SK-N-SH treated with all-trans-retinoic acid at 6 μM for 48 hours (cell line): ENCODE measurements at regions not wholly inside any gene's neighbourhood (a gene's known extent, or its start where the extent isn't known, plus 50 kb on each side); places are given as distances from the start of the nearest gene placed in this dataset.

Experiments used
- ARNTL ChIP-seq: fragments of 450-650 bp; formaldehyde crosslinking; IDR thresholded peaks from 2 replicates; pipeline ENCODE4 v1.5.0; 2020; ENCODE audit warnings: low read depth, mild to moderate bottlenecking, moderate library complexity, borderline replicate concordance
- BACH2 ChIP-seq: fragments of 250-450 bp; sonication (Bioruptor Pico); IDR thresholded peaks from 2 replicates; pipeline ENCODE4 v1.9.0; 2021; ENCODE audit warnings: mild to moderate bottlenecking, borderline replicate concordance
- OSR1 ChIP-seq: fragments of 250-450 bp; sonication (Bioruptor Pico); IDR thresholded peaks from 2 replicates; pipeline ENCODE4 v1.8.0; 2022; ENCODE audit warnings: moderate library complexity, mild to moderate bottlenecking, inconsistent platforms
- TOX ChIP-seq: fragments of 250-450 bp; sonication (Bioruptor Pico); IDR thresholded peaks from 2 replicates; pipeline ENCODE4 v1.8.0; 2021; ENCODE audit warnings: mild to moderate bottlenecking, moderate library complexity, borderline replicate concordance
- ZFP3 ChIP-seq: fragments of 250-450 bp; sonication (Bioruptor Pico); IDR thresholded peaks from 2 replicates; pipeline ENCODE4 v1.5.0; 2020; ENCODE audit warnings: mild to moderate bottlenecking, moderate library complexity
- ZFP30 ChIP-seq: fragments of 450-650 bp; formaldehyde crosslinking; IDR thresholded peaks from 2 replicates; pipeline ENCODE4 v1.5.0; 2022; ENCODE audit warnings: mild to moderate bottlenecking, moderate library complexity
- TF ChIP-seq, protein P1 (sequence below): fragments of 250-450 bp; sonication (Bioruptor Pico); IDR thresholded peaks from 2 replicates; pipeline ENCODE4 v1.5.0; 2020; ENCODE audit warnings: mild to moderate bottlenecking, moderate library complexity

DNA sequence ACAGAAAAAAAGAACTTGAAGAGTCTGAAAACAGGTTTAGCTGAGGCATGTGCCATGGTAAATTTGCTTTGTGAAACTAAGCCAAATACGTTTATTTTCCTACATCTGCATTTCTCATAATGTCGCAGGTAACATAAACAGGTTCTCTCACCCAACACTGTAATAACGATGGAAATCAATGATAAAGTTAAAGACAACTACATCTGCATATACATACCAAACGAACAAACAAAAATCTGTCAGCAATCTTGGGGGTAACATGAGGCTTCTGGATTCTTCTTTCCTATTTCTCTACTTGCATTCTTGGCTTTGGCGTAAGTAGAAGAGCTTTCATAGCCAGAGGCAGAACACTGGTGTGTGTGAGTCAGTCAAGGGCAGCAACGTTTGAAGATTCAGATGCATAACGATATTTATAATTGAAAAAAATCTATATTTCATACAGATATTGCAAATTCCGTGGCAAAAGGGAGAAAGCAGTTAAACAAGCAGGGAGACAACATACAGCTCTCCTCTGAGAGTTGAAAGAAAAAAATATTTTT lies 195.1 kb downstream of the EDN1 start:
- TF ChIP-seq OSR1 (no peak), ZFP3 (no peak), BACH2 (CRISPR knock-in tag) (no peak), ZFP30 (CRISPR knock-in tag) (no peak), ARNTL (no peak), TOX (CRISPR knock-in tag) (no peak)
- TF ChIP-seq, protein P1, sequence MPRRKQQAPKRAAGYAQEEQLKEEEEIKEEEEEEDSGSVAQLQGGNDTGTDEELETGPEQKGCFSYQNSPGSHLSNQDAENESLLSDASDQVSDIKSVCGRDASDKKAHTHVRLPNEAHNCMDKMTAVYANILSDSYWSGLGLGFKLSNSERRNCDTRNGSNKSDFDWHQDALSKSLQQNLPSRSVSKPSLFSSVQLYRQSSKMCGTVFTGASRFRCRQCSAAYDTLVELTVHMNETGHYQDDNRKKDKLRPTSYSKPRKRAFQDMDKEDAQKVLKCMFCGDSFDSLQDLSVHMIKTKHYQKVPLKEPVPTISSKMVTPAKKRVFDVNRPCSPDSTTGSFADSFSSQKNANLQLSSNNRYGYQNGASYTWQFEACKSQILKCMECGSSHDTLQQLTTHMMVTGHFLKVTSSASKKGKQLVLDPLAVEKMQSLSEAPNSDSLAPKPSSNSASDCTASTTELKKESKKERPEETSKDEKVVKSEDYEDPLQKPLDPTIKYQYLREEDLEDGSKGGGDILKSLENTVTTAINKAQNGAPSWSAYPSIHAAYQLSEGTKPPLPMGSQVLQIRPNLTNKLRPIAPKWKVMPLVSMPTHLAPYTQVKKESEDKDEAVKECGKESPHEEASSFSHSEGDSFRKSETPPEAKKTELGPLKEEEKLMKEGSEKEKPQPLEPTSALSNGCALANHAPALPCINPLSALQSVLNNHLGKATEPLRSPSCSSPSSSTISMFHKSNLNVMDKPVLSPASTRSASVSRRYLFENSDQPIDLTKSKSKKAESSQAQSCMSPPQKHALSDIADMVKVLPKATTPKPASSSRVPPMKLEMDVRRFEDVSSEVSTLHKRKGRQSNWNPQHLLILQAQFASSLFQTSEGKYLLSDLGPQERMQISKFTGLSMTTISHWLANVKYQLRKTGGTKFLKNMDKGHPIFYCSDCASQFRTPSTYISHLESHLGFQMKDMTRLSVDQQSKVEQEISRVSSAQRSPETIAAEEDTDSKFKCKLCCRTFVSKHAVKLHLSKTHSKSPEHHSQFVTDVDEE (CRISPR knock-in tag), result no peak
